ENCODE measurements at regions not wholly inside any gene's neighbourhood (a gene's known extent, or its start where the extent isn't known, plus 50 kb on each side); places are given as distances from the start of the nearest gene placed in this dataset.
A peak's percentile ranks its signal among the peaks of the same experiment; 100 is the strongest.

DNA sequence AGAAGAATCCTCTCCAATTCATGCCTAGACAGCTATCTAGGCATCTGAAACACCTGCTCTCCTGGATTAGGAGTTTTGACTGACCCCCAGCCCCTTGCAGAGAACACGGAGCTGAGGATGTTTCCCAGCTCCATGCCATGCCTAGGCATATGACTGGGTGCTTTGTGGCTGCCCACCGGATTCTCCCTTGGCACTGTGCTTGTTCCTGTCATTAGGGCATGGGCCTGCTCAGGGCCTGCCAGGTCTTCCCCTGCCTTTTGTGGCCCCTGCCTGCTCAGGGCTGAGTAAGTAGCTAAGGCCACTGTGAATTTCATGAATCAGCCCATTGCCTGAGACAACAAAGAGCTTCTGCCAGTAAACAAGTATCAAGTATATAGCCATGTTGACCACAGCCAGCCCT is 867.4 kb downstream of the TECRL start:
- no peaks in the 10 kb centered on the region for H3K9me3 ChIP-seq (replicated peaks; ENCODE audit: insufficient read depth, low read length)
- no peaks in the 10 kb centered on the region for H3K79me2 ChIP-seq (ENCODE audit: low read length)
- H3K27me3 ChIP-seq (replicated peaks; ENCODE audit: insufficient read depth, low read length), result no peaks in the 10 kb centered on the region
- DNase-seq, result no peak
- H4K20me1 ChIP-seq (ENCODE audit: insufficient read depth, low read length), result no peaks in the 10 kb centered on the region
- H3K9ac ChIP-seq (ENCODE audit: low read length), result no peak overlapping the region
- H3K4me3 ChIP-seq (ENCODE audit: low read length), result no peak overlapping the region
- no peaks in the 10 kb centered on the region for H3F3A ChIP-seq (ENCODE audit: insufficient read depth, low read length)
- H3K36me3 ChIP-seq (replicated peaks; ENCODE audit: insufficient read depth, low read length), result no peaks in the 10 kb centered on the region
- H3K9me2 ChIP-seq (replicated peaks; ENCODE audit: insufficient read depth, low read length), result no peaks in the 10 kb centered on the region
- H2AFZ ChIP-seq (ENCODE audit: low read length), result no peak overlapping the region
- TF ChIP-seq EZH2 (optimal IDR thresholded peaks at IDR 0.05; ENCODE audit: low read depth, low read length), result no peak
- TF ChIP-seq, protein P1, sequence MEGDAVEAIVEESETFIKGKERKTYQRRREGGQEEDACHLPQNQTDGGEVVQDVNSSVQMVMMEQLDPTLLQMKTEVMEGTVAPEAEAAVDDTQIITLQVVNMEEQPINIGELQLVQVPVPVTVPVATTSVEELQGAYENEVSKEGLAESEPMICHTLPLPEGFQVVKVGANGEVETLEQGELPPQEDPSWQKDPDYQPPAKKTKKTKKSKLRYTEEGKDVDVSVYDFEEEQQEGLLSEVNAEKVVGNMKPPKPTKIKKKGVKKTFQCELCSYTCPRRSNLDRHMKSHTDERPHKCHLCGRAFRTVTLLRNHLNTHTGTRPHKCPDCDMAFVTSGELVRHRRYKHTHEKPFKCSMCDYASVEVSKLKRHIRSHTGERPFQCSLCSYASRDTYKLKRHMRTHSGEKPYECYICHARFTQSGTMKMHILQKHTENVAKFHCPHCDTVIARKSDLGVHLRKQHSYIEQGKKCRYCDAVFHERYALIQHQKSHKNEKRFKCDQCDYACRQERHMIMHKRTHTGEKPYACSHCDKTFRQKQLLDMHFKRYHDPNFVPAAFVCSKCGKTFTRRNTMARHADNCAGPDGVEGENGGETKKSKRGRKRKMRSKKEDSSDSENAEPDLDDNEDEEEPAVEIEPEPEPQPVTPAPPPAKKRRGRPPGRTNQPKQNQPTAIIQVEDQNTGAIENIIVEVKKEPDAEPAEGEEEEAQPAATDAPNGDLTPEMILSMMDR (IDR thresholded peaks at IDR 0.05; ENCODE audit: low read length), result no peak
- H3K4me1 ChIP-seq (ENCODE audit: low read length), result no peaks in the 10 kb centered on the region
- no peak overlapping the region for H3K27ac ChIP-seq (ENCODE audit: low read length)
- H3K4me2 ChIP-seq (ENCODE audit: low read depth, low read length), result no peak overlapping the region

DNA sequence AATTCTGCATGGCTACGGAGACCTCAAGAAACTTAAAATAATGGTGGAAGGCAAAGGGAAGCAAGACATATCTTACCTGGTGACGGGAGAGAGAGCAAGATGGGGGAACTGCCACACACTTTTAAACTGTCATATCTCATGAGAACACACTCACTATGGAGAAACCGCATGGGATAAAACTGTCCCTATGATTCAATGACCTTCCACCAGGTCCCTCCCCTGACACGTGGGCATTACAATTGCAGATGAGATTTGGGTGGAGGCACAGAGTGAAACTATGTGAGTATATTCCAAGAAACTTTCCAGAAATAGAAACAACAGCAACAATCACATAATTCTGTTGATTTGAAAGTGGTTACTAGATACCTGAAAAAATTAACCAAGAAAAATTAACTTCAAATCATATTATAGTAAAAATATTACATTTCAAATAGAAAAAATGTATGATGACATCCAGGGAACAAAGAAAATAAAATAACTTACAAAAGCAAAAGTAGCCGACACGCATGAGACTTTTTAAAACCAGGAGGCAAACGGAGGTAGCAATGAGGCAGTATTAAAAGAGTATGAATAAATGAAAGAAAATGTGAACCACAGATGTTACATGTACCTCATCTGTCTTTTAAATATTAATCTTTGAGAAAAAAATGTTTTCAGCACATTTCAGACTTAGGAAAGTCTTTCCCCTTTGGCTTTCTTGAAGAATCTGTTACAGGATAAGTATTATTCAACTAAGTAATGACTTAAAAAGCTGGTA is 879.5 kb downstream of the TECRL start:
- H3K9me2 ChIP-seq (replicated peaks; ENCODE audit: insufficient read depth, low read length), result no peaks in the 10 kb centered on the region
- no peak overlapping the region for H3K27ac ChIP-seq (ENCODE audit: low read length)
- H3K79me2 ChIP-seq (ENCODE audit: low read length), result no peaks in the 10 kb centered on the region
- H3K4me3 ChIP-seq (ENCODE audit: low read length), result no peak overlapping the region
- H2AFZ ChIP-seq (ENCODE audit: low read length), result no peak overlapping the region
- H3K9ac ChIP-seq (ENCODE audit: low read length), result no peak overlapping the region
- no peaks in the 10 kb centered on the region for H3F3A ChIP-seq (ENCODE audit: insufficient read depth, low read length)
- no peaks in the 10 kb centered on the region for H4K20me1 ChIP-seq (ENCODE audit: insufficient read depth, low read length)
- no peaks in the 10 kb centered on the region for H3K36me3 ChIP-seq (replicated peaks; ENCODE audit: insufficient read depth, low read length)
- H3K27me3 ChIP-seq (replicated peaks; ENCODE audit: insufficient read depth, low read length), result no peaks in the 10 kb centered on the region
- no peak for DNase-seq
- TF ChIP-seq EZH2 (optimal IDR thresholded peaks at IDR 0.05; ENCODE audit: low read depth, low read length) (no peak), EZH2phosphoT487 (IDR thresholded peaks at IDR 0.05; ENCODE audit: low read length) (no peak)
- TF ChIP-seq, protein P1 (IDR thresholded peaks at IDR 0.05; ENCODE audit: low read length), result no peak
- H3K4me2 ChIP-seq (ENCODE audit: low read depth, low read length), result no peak overlapping the region
- H3K4me1 ChIP-seq (ENCODE audit: low read length), result no peaks in the 10 kb centered on the region
- no peaks in the 10 kb centered on the region for H3K9me3 ChIP-seq (replicated peaks; ENCODE audit: insufficient read depth, low read length)

DNA sequence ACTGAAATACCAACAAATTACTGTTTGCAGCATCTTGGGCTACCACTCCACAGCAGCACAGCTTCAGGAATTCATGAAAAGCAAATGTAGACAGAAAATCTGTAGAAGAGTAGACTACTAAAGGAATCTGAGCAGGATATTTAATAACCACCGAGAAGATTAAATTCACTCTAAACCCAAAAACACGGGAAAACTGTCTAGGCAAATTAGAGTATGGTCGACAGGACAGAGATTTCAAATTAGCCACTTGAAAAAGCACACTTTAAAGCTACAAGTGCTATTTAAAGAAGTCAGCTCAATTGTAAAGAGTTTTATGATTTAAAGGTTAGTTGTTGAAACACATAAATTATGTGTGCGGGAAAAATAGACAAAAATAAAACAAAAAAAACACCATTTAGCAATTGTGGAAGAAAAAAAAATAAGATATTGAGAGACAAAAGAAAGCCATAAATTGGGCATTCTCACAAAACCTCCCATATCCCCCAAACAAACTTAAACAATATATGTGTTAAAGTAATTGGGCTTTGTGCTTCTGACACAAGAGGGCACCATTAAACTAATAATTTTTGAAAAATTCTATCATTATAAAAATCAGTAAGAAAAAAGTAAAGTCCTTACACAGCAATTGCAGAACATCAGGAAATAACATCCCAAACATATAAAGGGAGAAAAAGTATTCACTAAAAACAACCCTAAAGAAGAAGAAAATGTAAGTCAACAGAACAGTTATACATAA is 880.8 kb downstream of the TECRL start:
- Histone ChIP-seq H2AFZ (ENCODE audit: low read length) (no peak overlapping the region), H4K20me1 (ENCODE audit: insufficient read depth, low read length) (no peaks in the 10 kb centered on the region)
- DNase-seq, result peak; percentile 39

More for the DNA sequence above, 880.8 kb downstream of the TECRL start:
- no peak overlapping the region for H3K4me3 ChIP-seq (ENCODE audit: low read length)
- no peaks in the 10 kb centered on the region for H3K9me3 ChIP-seq (replicated peaks; ENCODE audit: insufficient read depth, low read length)
- H3K36me3 ChIP-seq (replicated peaks; ENCODE audit: insufficient read depth, low read length), result no peaks in the 10 kb centered on the region
- no peak overlapping the region for H3K27ac ChIP-seq (ENCODE audit: low read length)
- H3K4me1 ChIP-seq (ENCODE audit: low read length), result no peaks in the 10 kb centered on the region
- TF ChIP-seq EZH2 (optimal IDR thresholded peaks at IDR 0.05; ENCODE audit: low read depth, low read length) (no peak), EZH2phosphoT487 (IDR thresholded peaks at IDR 0.05; ENCODE audit: low read length) (no peak)
- TF ChIP-seq, protein P1 (IDR thresholded peaks at IDR 0.05; ENCODE audit: low read length), result peak; percentile 35
- H3K79me2 ChIP-seq (ENCODE audit: low read length), result no peaks in the 10 kb centered on the region
- H3K9me2 ChIP-seq (replicated peaks; ENCODE audit: insufficient read depth, low read length), result no peaks in the 10 kb centered on the region
- no peaks in the 10 kb centered on the region for H3K27me3 ChIP-seq (replicated peaks; ENCODE audit: insufficient read depth, low read length)
- no peaks in the 10 kb centered on the region for H3F3A ChIP-seq (ENCODE audit: insufficient read depth, low read length)
- no peak overlapping the region for H3K4me2 ChIP-seq (ENCODE audit: low read depth, low read length)
- H3K9ac ChIP-seq (ENCODE audit: low read length), result no peak overlapping the region
